AG09319 (cell line): ENCODE measurements at regions not wholly inside any gene's neighbourhood (a gene's known extent, or its start where the extent isn't known, plus 50 kb on each side); places are given as distances from the start of the nearest gene placed in this dataset.

Experiments
- DNase-seq: peaks from one replicate; pipeline ENCODE4 v3.0.0-alpha.2; 2010; ENCODE audit warnings: low read depth; ENCODE audit errors: extremely low read depth
- CTCF ChIP-seq: IDR thresholded peaks from 2 replicates; pipeline ENCODE4 v1.5.1; 2011; ENCODE audit warnings: low read depth, mild to moderate bottlenecking, inconsistent platforms, low read length, moderate library complexity

GRCh38 chr11:28457481-28458065 is 349.4 kb downstream of the METTL15 start:
- no peak for DNase-seq
- TF ChIP-seq CTCF: no peak

- TF ChIP-seq CTCF: no peak
- DNase-seq: no peak
Observed at GRCh38 chr11:28448186-28448585, 340.0 kb downstream of the METTL15 start.

- DNase-seq: no peak
- TF ChIP-seq CTCF: no peak
Observed at GRCh38 chr11:28447226-28447625, 339.0 kb downstream of the METTL15 start.

- no peak for DNase-seq
- no peak for TF ChIP-seq CTCF
Observed at GRCh38 chr11:28442131-28442530, 333.9 kb downstream of the METTL15 start.

- TF ChIP-seq CTCF: no peak
- no peak for DNase-seq
Observed at GRCh38 chr11:28439403-28439802, 331.2 kb downstream of the METTL15 start.

- no peak for DNase-seq
- TF ChIP-seq CTCF: no peak
Observed at GRCh38 chr11:28420099-28420498, 311.9 kb downstream of the METTL15 start.

- TF ChIP-seq CTCF: no peak
- no peak for DNase-seq
Observed at GRCh38 chr11:28417601-28418323, 309.6 kb downstream of the METTL15 start.
